NB4 (cell line): ENCODE measurements at regions not wholly inside any gene's neighbourhood (a gene's known extent, or its start where the extent isn't known, plus 50 kb on each side); places are given as distances from the start of the nearest gene placed in this dataset.

Experiments used
- CTCF ChIP-seq: IDR thresholded peaks from one replicate; pipeline ENCODE4 v1.5.1; 2012; ENCODE audit warnings: low read depth, low read length
- POLR2A ChIP-seq: IDR thresholded peaks from 2 replicates; pipeline ENCODE4 v1.6.1; 2011; ENCODE audit warnings: mild to moderate bottlenecking; ENCODE audit not compliant: insufficient read length; ENCODE audit errors: extremely low read depth

- TF ChIP-seq CTCF (no peak), POLR2A (no peak)
These were observed 50.9 kb upstream of the TAB3 start for GRCh38 chrX:30939928-30940327.
